Keratinocyte (primary cell): ENCODE measurements at regions not wholly inside any gene's neighbourhood (a gene's known extent, or its start where the extent isn't known, plus 50 kb on each side); places are given as distances from the start of the nearest gene placed in this dataset.

Source experiments
- DNase-seq: peaks from one replicate; pipeline ENCODE4 v3.0.0-alpha.2; 2011; ENCODE audit warnings: low read depth, missing footprints, low spot score
- FAIRE-seq: peaks from 2 replicates; lab custom pipeline; 2011; peaks lifted over from hg19 to GRCh38; lab: Jason Lieb, UNC
- H2AFZ ChIP-seq: 2 replicates; pipeline ENCODE4 v1.6.0; 2012; ENCODE audit warnings: low read length, control low read depth, inconsistent platforms; ENCODE audit not compliant: control insufficient read depth
- H3K27ac ChIP-seq: 2 replicates; pipeline ENCODE4 v1.5.1; 2011; ENCODE audit warnings: low read length; ENCODE audit not compliant: control insufficient read depth, insufficient read depth
- H3K27me3 ChIP-seq: 3 replicates; pipeline ENCODE4 v1.6.0; 2011; ENCODE audit warnings: low read length; ENCODE audit not compliant: control insufficient read depth, insufficient read depth; ENCODE audit errors: extremely low read depth
- H3K36me3 ChIP-seq, 2 experiments: 2 replicates in 1 of 2; 3 replicates in 1 of 2; pipeline ENCODE4 v1.5.1; 2011; ENCODE audit warnings: low read length in 2 of 2, mild to moderate bottlenecking in 1 of 2; ENCODE audit not compliant: control insufficient read depth in 2 of 2, insufficient read depth in 2 of 2; ENCODE audit errors: extremely low read depth in 1 of 2
- H3K4me1 ChIP-seq: 3 replicates; pipeline ENCODE4 v1.5.1; 2011; ENCODE audit warnings: low read length; ENCODE audit not compliant: control insufficient read depth, insufficient read depth; ENCODE audit errors: extremely low read depth
- H3K4me2 ChIP-seq: 3 replicates; pipeline ENCODE4 v1.6.0; 2011; ENCODE audit warnings: low read depth, low read length; ENCODE audit not compliant: control insufficient read depth, insufficient read depth; ENCODE audit errors: extremely low read depth
- H3K4me3 ChIP-seq, 3 experiments: fragments of 200-600 bp in 1 of 3; sonication (generic) in 1 of 3; 2 replicates in 2 of 3; 3 replicates in 1 of 3; pipeline ENCODE4 v1.5.1; 2011 to 2016; ENCODE audit warnings: low read length in 3 of 3, mild to moderate bottlenecking in 3 of 3, control low read depth in 2 of 3, inconsistent platforms in 1 of 3, low read depth in 1 of 3, mixed read lengths in 1 of 3, mixed run types in 1 of 3, moderate library complexity in 1 of 3; ENCODE audit not compliant: control insufficient read depth in 2 of 3, insufficient read depth in 2 of 3; ENCODE audit errors: extremely low read depth in 1 of 3
- H3K79me2 ChIP-seq: 2 replicates; pipeline ENCODE4 v1.6.0; 2012; ENCODE audit warnings: low read length; ENCODE audit not compliant: control insufficient read depth, insufficient read depth
- H3K9ac ChIP-seq: 3 replicates; pipeline ENCODE4 v1.6.0; 2011; ENCODE audit warnings: low read length; ENCODE audit not compliant: control insufficient read depth, insufficient read depth; ENCODE audit errors: extremely low read depth
- H3K9me1 ChIP-seq: 3 replicates; pipeline ENCODE4 v1.6.0; 2011; ENCODE audit warnings: low read length; ENCODE audit not compliant: control insufficient read depth, insufficient read depth; ENCODE audit errors: extremely low read depth
- H3K9me3 ChIP-seq: 2 replicates; pipeline ENCODE4 v1.5.1; 2012; ENCODE audit warnings: low read depth, low read length; ENCODE audit not compliant: control insufficient read depth
- H4K20me1 ChIP-seq: 3 replicates; pipeline ENCODE4 v1.6.0; 2011; ENCODE audit warnings: low read length; ENCODE audit not compliant: control insufficient read depth, insufficient read depth; ENCODE audit errors: extremely low read depth
- EZH2 ChIP-seq: IDR thresholded peaks from one replicate; pipeline ENCODE4 v1.6.1; 2012; ENCODE audit warnings: inconsistent platforms, mild to moderate bottlenecking, low read length, moderate library complexity
- dilution Hi-C: fragments of 300-500 bp; cut with MboI; formaldehyde crosslinking; loops from one replicate; pipeline ENCODE4 v1.7.0; 2020; ENCODE audit warnings: low sequenced_read_pairs; ENCODE audit not compliant: extremely low pct_ligation_motif_present
- TF ChIP-seq, protein P1 (sequence below), 3 experiments: IDR thresholded peaks in 1 of 3; conservative IDR thresholded peaks in 1 of 3; optimal IDR thresholded peaks in 1 of 3; 2 replicates in 2 of 3; 3 replicates in 1 of 3; pipeline versions ENCODE3 to v1.5.1; 2011; ENCODE audit warnings: low read length in 3 of 3, mild to moderate bottlenecking in 3 of 3, moderate library complexity in 2 of 3, control low read depth in 1 of 3, inconsistent platforms in 1 of 3; ENCODE audit not compliant: insufficient read depth in 2 of 3; ENCODE audit errors: extremely low read depth in 1 of 3

DNA sequence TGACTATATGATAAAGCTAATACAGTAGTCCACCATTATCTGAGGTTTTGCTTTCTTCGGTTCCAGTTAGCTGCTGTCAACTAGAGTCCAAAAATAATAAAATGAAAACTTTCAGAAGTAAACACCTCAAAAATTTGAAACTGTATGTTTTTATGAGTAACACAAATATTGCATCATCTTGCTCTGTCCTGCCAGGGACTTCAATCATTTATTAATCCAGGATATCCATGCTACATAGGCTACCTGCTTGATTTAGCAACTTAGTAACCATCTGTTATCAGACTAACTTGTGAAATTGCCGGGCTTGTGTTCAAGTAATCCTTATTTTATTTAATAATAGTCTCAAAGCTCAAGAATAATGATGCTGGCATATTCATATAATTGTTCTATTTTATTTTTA is 1537.8 kb upstream of the PABPC4L start:
- Histone ChIP-seq H2AFZ (no peak overlapping the region), H3K27me3 (no peaks in the 10 kb centered on the region), H3K9me3 (no peaks in the 10 kb centered on the region), H3K4me1 (no peaks in the 10 kb centered on the region), H3K36me3 (no peaks in the 10 kb centered on the region), H3K4me3 (no peak overlapping the region), H3K4me2 (no peak overlapping the region), H4K20me1 (no peaks in the 10 kb centered on the region), H3K9me1 (no peaks in the 10 kb centered on the region), H3K9ac (no peak overlapping the region), H3K79me2 (no peaks in the 10 kb centered on the region), H3K27ac (no peak overlapping the region)
- DNase-seq, result no peak
- dilution Hi-C loops, result no loop called here
- no peak for FAIRE-seq
- TF ChIP-seq, protein P1, sequence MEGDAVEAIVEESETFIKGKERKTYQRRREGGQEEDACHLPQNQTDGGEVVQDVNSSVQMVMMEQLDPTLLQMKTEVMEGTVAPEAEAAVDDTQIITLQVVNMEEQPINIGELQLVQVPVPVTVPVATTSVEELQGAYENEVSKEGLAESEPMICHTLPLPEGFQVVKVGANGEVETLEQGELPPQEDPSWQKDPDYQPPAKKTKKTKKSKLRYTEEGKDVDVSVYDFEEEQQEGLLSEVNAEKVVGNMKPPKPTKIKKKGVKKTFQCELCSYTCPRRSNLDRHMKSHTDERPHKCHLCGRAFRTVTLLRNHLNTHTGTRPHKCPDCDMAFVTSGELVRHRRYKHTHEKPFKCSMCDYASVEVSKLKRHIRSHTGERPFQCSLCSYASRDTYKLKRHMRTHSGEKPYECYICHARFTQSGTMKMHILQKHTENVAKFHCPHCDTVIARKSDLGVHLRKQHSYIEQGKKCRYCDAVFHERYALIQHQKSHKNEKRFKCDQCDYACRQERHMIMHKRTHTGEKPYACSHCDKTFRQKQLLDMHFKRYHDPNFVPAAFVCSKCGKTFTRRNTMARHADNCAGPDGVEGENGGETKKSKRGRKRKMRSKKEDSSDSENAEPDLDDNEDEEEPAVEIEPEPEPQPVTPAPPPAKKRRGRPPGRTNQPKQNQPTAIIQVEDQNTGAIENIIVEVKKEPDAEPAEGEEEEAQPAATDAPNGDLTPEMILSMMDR (optimal IDR thresholded peaks at IDR 0.05 in 1 of 3, IDR thresholded peaks at IDR 0.05 in 1 of 3, conservative IDR thresholded peaks at IDR 0.05 in 1 of 3; ENCODE audit: extremely low read depth in 1 of 3, insufficient read depth in 2 of 3, low read length in 3 of 3), result no peak
- TF ChIP-seq EZH2, result no peak

GRCh38 chr4:135735512-135735911 is 1533.9 kb upstream of the PABPC4L start:
- no peak overlapping the region for H3K4me3 ChIP-seq
- no peaks in the 10 kb centered on the region for H3K79me2 ChIP-seq
- H3K9me1 ChIP-seq, result no peaks in the 10 kb centered on the region
- no peaks in the 10 kb centered on the region for H3K4me1 ChIP-seq
- no peak for TF ChIP-seq EZH2
- TF ChIP-seq, protein P1 (optimal IDR thresholded peaks at IDR 0.05 in 1 of 3, IDR thresholded peaks at IDR 0.05 in 1 of 3, conservative IDR thresholded peaks at IDR 0.05 in 1 of 3; ENCODE audit: extremely low read depth in 1 of 3, insufficient read depth in 2 of 3, low read length in 3 of 3), result no peak
- H3K9ac ChIP-seq, result no peak overlapping the region
- no peaks in the 10 kb centered on the region for H3K36me3 ChIP-seq
- H3K27me3 ChIP-seq, result no peaks in the 10 kb centered on the region
- no peaks in the 10 kb centered on the region for H3K9me3 ChIP-seq
- H4K20me1 ChIP-seq, result no peaks in the 10 kb centered on the region
- no peak overlapping the region for H3K4me2 ChIP-seq
- no peak overlapping the region for H3K27ac ChIP-seq
- FAIRE-seq (no peak), DNase-seq (no peak)
- H2AFZ ChIP-seq, result no peak overlapping the region
- dilution Hi-C loops, result no loop called here
